ENCODE measurements at regions not wholly inside any gene's neighbourhood (a gene's known extent, or its start where the extent isn't known, plus 50 kb on each side); places are given as distances from the start of the nearest gene placed in this dataset.

DNA sequence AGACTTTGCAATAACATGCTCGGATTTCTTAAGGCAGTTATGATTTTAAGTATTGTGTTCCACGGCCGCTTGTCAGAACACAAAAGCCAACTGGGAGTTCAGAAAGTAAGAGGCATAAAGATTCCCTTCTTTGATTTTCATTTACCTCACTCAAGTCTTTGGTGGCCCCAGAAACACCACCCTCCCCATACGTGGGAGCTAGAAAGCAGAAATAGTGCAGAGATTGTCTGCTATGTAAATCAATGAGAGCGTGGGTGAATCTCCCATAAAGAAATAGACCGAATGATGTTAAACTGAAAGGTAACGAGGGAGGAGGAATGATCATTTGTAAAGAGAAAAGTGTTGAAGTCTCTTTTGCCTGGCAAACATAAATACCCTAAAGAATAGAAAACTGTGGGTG lies 322.1 kb upstream of the ETAA1 start:
- Histone ChIP-seq H4K20me1 (ENCODE audit: control insufficient read depth, insufficient read depth, low read depth, low read length) (no peaks in the 10 kb centered on the region), H3K4me1 (ENCODE audit: control insufficient read depth, low read length) (no peaks in the 10 kb centered on the region), H3K9me3 (ENCODE audit: control insufficient read depth, insufficient read depth, low read length) (no peaks in the 10 kb centered on the region), H3K36me3 (ENCODE audit: control insufficient read depth, low read length) (no peaks in the 10 kb centered on the region), H3F3A (ENCODE audit: control insufficient read depth, insufficient read depth) (no peaks in the 10 kb centered on the region), H3K9me2 (replicated peaks; ENCODE audit: control insufficient read depth, low read length) (no peaks in the 10 kb centered on the region), H3K4me3 (ENCODE audit: low read length) (no peak overlapping the region), H3K27me3 (ENCODE audit: control insufficient read depth, low read length) (no peaks in the 10 kb centered on the region), H3K27ac (ENCODE audit: low read depth, low read length) (no peak overlapping the region), H3K4me2 (ENCODE audit: low read length) (no peak overlapping the region), H3K79me2 (ENCODE audit: control insufficient read depth, low read length) (no peaks in the 10 kb centered on the region)
- no peak for TF ChIP-seq EZH2phosphoT487 (IDR thresholded peaks at IDR 0.05; ENCODE audit: borderline replicate concordance, low read length)
- TF ChIP-seq, protein P1, sequence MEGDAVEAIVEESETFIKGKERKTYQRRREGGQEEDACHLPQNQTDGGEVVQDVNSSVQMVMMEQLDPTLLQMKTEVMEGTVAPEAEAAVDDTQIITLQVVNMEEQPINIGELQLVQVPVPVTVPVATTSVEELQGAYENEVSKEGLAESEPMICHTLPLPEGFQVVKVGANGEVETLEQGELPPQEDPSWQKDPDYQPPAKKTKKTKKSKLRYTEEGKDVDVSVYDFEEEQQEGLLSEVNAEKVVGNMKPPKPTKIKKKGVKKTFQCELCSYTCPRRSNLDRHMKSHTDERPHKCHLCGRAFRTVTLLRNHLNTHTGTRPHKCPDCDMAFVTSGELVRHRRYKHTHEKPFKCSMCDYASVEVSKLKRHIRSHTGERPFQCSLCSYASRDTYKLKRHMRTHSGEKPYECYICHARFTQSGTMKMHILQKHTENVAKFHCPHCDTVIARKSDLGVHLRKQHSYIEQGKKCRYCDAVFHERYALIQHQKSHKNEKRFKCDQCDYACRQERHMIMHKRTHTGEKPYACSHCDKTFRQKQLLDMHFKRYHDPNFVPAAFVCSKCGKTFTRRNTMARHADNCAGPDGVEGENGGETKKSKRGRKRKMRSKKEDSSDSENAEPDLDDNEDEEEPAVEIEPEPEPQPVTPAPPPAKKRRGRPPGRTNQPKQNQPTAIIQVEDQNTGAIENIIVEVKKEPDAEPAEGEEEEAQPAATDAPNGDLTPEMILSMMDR (IDR thresholded peaks at IDR 0.05; ENCODE audit: low read depth, low read length, poor library complexity, severe bottlenecking): no peak

DNA sequence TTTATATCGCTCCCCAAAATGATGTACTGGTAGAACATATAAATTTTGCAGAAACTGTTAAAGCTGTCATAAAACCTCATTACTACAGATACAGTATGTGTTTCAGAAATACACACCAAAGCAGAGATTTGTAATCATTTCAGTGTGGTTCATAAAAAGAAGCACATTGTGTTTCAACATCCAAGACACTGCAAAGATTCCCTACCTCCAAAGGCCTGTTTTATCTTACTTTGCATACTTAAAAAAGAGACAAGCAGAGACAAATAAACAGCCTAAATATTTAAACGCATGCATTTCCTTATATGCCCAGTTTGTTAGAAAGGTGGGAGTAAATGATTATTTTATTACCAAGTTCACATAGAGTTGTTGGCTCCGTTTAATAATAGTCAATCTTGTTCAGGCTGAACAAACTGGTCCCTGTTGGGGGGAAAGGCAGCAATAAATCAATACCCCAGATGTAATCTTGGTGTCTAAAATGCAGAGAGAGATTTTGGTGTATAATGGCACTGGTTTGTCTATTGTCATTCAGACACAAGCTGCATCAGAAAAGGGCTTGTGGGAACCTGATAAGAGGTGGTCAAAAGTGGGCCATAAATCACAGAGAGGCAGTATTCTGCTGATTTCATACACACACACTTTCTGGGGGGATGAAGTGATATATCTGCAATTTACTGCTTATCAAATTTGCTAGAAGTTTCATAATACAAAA lies 321.4 kb upstream of the ETAA1 start:
- no peaks in the 10 kb centered on the region for H3K36me3 ChIP-seq (ENCODE audit: control insufficient read depth, low read length)
- H3K27ac ChIP-seq (ENCODE audit: low read depth, low read length): no peak overlapping the region
- no peaks in the 10 kb centered on the region for H4K20me1 ChIP-seq (ENCODE audit: control insufficient read depth, insufficient read depth, low read depth, low read length)
- no peaks in the 10 kb centered on the region for H3K27me3 ChIP-seq (ENCODE audit: control insufficient read depth, low read length)
- H3K4me1 ChIP-seq (ENCODE audit: control insufficient read depth, low read length): no peaks in the 10 kb centered on the region
- H3K79me2 ChIP-seq (ENCODE audit: control insufficient read depth, low read length): no peaks in the 10 kb centered on the region
- H3K4me2 ChIP-seq (ENCODE audit: low read length): no peak overlapping the region
- no peaks in the 10 kb centered on the region for H3K9me3 ChIP-seq (ENCODE audit: control insufficient read depth, insufficient read depth, low read length)
- no peak overlapping the region for H3K4me3 ChIP-seq (ENCODE audit: low read length)
- no peaks in the 10 kb centered on the region for H3K9me2 ChIP-seq (replicated peaks; ENCODE audit: control insufficient read depth, low read length)
- no peak for TF ChIP-seq EZH2phosphoT487 (IDR thresholded peaks at IDR 0.05; ENCODE audit: borderline replicate concordance, low read length)
- TF ChIP-seq, protein P1 (IDR thresholded peaks at IDR 0.05; ENCODE audit: low read depth, low read length, poor library complexity, severe bottlenecking): no peak
- no peaks in the 10 kb centered on the region for H3F3A ChIP-seq (ENCODE audit: control insufficient read depth, insufficient read depth)

DNA sequence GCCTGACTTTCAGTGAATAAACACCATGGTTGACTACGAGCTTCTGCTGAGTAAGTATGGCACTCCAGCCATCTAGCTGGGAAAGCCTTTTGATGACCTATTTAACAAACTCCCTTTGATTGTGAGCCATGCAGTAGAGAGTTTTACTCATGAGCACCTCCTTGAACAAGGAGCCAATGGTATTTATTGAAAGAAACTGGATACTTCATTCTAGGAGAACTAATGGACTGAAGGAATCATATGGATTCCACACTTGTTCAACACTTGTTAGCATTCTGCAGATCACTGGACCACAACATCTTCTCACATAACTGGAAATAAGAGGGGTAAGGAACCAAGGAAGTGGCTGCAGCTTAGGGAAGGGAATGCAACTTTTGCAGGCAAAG lies 320.9 kb upstream of the ETAA1 start:
- H3K4me1 ChIP-seq (ENCODE audit: control insufficient read depth, low read length): no peaks in the 10 kb centered on the region
- no peak overlapping the region for H3K27ac ChIP-seq (ENCODE audit: low read depth, low read length)
- H4K20me1 ChIP-seq (ENCODE audit: control insufficient read depth, insufficient read depth, low read depth, low read length): no peaks in the 10 kb centered on the region
- no peaks in the 10 kb centered on the region for H3K27me3 ChIP-seq (ENCODE audit: control insufficient read depth, low read length)
- no peaks in the 10 kb centered on the region for H3K9me2 ChIP-seq (replicated peaks; ENCODE audit: control insufficient read depth, low read length)
- H3K36me3 ChIP-seq (ENCODE audit: control insufficient read depth, low read length): no peaks in the 10 kb centered on the region
- TF ChIP-seq EZH2phosphoT487 (IDR thresholded peaks at IDR 0.05; ENCODE audit: borderline replicate concordance, low read length): no peak
- TF ChIP-seq, protein P1 (IDR thresholded peaks at IDR 0.05; ENCODE audit: low read depth, low read length, poor library complexity, severe bottlenecking): no peak
- H3K79me2 ChIP-seq (ENCODE audit: control insufficient read depth, low read length): no peaks in the 10 kb centered on the region
- H3K4me3 ChIP-seq (ENCODE audit: low read length): no peak overlapping the region
- H3K9me3 ChIP-seq (ENCODE audit: control insufficient read depth, insufficient read depth, low read length): no peaks in the 10 kb centered on the region
- no peak overlapping the region for H3K4me2 ChIP-seq (ENCODE audit: low read length)
- no peaks in the 10 kb centered on the region for H3F3A ChIP-seq (ENCODE audit: control insufficient read depth, insufficient read depth)
